Duodenal mucosa (tissue), 2 donors: ENCODE measurements at regions not wholly inside any gene's neighbourhood (a gene's known extent, or its start where the extent isn't known, plus 50 kb on each side); places are given as distances from the start of the nearest gene placed in this dataset.

Experiments
- H3K27ac ChIP-seq: one replicate; pipeline ENCODE4 v1.7.0; 2013; ENCODE audit warnings: low read depth, low read length
- H3K27me3 ChIP-seq, 2 donors: one replicate each; pipeline ENCODE4 v1.7.0; 2013; ENCODE audit warnings: low read length in 2 of 2, control low read depth in 1 of 2; ENCODE audit not compliant: insufficient read depth in 2 of 2, control insufficient read depth in 1 of 2
- H3K36me3 ChIP-seq, 2 donors: one replicate each; pipeline ENCODE4 v1.7.0; 2013; ENCODE audit warnings: low read length in 2 of 2, control low read depth in 1 of 2; ENCODE audit not compliant: insufficient read depth in 2 of 2, control insufficient read depth in 1 of 2
- H3K4me1 ChIP-seq, 2 donors: one replicate each; pipeline ENCODE4 v1.7.0; 2013; ENCODE audit warnings: low read length in 2 of 2, control low read depth in 1 of 2; ENCODE audit not compliant: insufficient read depth in 2 of 2, control insufficient read depth in 1 of 2
- H3K4me3 ChIP-seq, 2 donors: one replicate each; pipeline ENCODE4 v1.7.0; 2013; ENCODE audit warnings: low read length in 2 of 2, low read depth in 1 of 2
- H3K9ac ChIP-seq, 2 donors: one replicate each; pipeline ENCODE4 v1.7.0; 2013; ENCODE audit warnings: low read length in 2 of 2, low read depth in 1 of 2
- H3K9me3 ChIP-seq, 2 donors: one replicate each; pipeline ENCODE4 v1.7.0; 2013; ENCODE audit warnings: low read length in 2 of 2, control low read depth in 1 of 2; ENCODE audit not compliant: control insufficient read depth in 1 of 2

GRCh38 chr2:16716944-16717343 lies 51.3 kb upstream of the CYRIA start:
- Histone ChIP-seq H3K36me3 (no peaks in the 10 kb centered on the region), H3K9me3 (no peaks in the 10 kb centered on the region), H3K27me3 (no peaks in the 10 kb centered on the region), H3K27ac (no peak overlapping the region), H3K4me1 (no peaks in the 10 kb centered on the region), H3K9ac (no peak overlapping the region), H3K4me3 (no peak overlapping the region)

GRCh38 chr2:16716024-16716423 lies 50.4 kb upstream of the CYRIA start:
- Histone ChIP-seq H3K27ac (no peak overlapping the region), H3K36me3 (no peaks in the 10 kb centered on the region), H3K4me3 (no peak overlapping the region), H3K27me3 (no peaks in the 10 kb centered on the region), H3K9me3 (no peaks in the 10 kb centered on the region), H3K4me1 (no peaks in the 10 kb centered on the region), H3K9ac (no peak overlapping the region)
